Bone marrow (tissue), 2 donors: ENCODE measurements at regions not wholly inside any gene's neighbourhood (a gene's known extent, or its start where the extent isn't known, plus 50 kb on each side); places are given as distances from the start of the nearest gene placed in this dataset.

Source experiments
- DNase-seq, 2 donors: peaks; one replicate each; lab custom pipeline; 2025; lab: John Stamatoyannopoulos, UW

DNA sequence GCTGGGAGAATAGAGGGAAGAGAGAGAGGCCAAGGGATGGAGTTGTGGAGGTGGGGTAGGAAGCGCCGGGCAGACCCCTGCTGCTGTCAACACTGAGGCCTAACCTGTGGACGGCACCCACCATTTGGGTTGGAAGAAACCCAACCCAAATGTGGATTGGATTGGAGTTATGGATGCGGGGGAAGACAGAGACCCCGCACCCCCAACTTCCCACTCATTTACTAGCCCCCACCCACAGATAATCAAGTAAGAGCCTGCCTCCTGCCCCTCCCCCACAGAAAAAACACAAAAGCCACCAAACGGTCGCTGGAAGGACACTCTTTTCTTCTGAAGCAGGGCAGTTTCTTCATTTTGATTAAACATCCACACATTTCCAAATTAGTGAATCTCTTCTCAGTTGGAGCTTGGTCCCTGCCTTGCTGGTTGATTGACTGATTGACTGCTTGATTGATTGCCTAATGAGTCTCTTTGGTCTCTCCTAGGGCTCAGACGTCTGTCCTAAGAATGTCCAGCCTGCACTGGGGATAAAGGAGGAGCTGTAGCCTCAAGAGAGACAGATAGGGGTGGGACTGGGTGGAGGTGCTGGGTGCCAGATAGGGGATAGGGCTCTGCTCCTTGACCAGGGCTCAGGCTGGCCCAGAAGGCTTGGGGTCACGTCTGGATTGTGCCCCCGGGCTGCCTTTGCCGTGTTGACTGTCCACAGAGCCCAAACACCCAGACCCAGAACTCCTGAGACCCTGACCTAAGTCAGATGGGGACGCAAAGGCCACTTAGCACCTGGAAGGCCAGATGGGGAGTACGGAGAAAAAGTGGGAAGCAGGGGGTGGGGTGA is 74.9 kb upstream of the FOXP4 start:
- no peak for DNase-seq

DNA sequence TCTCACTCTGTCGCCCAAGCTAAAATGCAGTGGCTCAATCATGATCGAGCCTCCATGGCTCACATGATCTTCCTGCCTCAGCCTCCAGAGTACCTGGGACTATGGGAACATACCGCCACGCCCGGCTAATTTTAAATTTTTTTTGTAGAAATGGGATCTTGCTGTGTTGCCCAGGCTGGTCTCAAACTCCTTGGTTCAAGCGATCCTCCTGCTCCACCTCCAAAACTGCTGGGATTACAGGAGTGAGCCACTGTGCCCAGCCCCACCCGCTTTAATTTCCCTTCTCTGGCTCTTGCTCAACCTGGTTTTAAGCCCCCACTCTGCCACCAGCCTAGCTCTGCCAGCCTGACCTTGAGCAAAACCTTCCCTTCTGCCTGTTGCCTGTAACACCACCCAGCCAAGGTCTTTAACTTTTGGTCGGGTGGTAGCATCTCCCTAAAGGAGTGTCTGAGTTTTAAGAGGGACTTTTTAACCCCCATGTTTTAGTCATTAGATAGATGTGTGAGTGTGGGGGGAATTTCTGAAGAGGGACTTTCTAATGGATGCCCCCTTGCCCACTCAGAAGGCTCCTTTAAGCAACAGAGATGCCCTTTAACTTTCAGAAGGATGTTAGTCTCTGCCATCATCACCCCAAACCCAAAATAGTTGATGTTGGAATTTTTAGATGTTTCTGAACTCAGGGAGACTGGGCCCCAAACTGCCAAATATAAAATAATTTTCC is 71.8 kb upstream of the FOXP4 start:
- no peak for DNase-seq

DNA sequence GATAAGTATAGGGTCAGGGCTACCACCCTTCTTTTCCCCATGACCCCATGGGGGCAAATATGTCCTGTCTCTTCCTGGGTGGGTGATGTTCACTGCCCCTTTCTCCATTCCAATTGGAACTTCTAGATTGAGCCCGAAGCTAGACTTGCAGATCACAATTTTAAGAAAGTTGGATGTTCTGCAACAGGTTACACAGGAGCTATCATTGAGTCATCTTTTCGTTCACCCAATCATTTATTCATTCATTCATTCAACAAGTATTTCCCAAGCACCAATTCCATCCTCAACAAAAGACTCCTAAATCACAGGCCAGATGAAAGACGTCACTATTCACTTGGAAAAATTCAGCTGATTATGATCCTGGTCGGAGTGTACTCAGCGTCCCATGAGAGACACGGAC is 71.0 kb upstream of the FOXP4 start:
- DNase-seq: no peak

DNA sequence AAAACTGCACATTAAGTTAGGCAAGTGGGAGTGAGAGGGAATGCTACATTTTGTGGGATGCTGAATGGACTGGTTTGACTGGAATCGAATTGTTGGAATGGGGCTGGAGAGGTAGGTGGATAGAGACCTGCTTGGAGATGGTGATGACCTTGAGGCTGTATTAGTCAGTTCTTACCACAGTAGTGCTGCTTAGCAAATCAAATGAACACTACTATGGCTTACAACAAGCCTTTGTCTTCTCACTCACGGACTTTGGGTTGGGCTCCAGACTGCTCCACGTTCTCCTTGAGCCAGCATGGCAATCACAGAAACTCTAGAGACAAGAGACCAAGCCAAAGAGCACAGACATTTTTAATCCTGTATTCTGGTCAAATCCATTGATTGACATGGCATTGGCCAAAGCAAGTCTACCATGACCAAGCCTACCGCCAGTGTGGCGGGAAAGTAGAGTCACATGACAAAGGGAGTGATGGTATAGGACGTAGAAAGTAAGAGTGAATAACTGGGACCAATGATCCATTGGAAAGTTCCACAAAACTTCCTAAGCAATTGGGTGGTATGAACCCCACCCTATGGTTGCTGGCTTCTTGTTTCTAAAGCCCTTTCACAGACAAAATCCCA is 70.3 kb upstream of the FOXP4 start:
- DNase-seq: no peak

DNA sequence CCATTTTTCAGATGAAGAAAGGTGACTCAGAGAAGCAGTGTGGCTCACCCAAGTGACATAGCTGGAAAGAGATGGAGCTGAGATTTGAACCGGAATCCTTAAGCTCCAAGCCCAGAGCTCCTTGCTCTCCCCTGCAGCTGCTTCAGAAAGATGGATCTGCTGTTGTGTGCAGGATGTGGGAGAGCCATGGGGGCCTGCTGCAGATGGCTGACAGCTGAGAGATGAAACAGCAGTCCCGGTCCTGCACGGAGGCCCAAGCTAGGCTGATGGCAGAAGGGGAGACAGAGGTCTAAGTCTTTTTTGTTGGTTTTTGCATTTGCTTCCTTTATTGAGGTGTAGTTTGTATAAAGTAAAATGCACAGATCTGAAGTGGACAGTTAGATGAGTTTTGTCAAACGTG is 69.8 kb upstream of the FOXP4 start:
- DNase-seq: no peak

DNA sequence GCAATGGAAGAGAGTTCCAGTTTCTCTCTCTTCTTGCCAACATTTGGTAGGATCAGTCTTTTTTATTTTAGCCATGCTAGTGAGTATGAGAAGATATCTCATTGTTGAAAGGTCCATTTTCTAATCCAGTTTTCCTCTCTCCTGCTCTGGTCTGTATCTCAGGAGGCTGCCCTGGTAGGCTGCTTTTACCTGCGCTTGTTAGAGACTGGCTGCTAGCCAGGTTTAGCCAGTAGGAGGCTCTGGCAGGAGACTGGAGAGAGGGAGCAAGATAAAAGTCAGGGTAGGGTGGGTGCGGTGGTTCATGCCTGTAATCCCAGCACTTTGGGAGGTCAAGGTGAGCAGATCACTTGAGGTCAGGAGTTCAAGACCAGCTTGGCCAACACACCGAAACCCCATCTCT is 68.6 kb upstream of the FOXP4 start:
- DNase-seq: no peak

DNA sequence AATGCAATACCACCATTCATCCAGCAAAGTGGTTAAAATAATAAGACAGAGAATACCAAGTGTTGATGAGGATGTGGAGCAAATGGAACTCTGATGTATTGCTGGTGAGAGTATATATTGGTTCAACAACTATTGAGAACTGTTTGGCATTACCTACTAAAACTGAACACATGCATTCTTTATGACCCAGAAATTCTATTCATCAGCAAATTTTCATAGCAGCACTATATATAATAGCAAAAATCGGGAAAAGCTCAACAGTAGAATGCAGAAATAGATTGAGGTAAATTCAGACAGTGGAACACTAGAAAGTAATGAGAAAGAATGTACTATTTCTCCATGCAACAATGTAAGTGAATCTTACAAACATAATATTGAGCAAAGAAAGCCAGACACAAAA is 62.2 kb upstream of the FOXP4 start:
- DNase-seq: no peak

DNA sequence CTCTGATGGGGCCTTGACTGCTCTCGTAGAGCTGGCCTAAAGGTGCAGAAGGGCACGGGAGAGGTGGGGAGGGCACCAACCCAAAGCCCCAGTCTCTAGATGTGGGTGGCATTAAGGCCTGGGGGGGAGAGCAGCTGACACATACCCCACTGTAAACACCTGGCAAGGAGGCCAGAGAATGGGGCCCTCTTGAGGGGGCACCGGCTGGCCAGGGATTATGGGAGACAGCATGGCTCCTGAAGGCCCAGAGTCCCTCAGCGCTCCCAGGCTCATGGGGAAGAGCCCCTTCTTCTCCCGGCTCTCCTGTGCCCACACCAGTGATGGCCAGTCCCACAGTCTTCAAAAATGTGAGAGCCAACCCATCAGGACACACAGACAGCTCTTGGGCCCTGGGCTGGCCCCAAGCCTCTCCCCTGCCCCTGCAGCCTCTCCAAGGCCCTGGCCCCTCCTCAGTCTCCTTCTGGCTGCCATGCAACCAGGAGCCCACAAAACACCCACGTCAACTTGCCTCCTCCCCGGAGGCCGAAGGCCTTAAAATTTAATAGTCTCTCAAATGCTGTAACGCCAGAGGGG is 58.2 kb upstream of the FOXP4 start:
- DNase-seq: no peak

DNA sequence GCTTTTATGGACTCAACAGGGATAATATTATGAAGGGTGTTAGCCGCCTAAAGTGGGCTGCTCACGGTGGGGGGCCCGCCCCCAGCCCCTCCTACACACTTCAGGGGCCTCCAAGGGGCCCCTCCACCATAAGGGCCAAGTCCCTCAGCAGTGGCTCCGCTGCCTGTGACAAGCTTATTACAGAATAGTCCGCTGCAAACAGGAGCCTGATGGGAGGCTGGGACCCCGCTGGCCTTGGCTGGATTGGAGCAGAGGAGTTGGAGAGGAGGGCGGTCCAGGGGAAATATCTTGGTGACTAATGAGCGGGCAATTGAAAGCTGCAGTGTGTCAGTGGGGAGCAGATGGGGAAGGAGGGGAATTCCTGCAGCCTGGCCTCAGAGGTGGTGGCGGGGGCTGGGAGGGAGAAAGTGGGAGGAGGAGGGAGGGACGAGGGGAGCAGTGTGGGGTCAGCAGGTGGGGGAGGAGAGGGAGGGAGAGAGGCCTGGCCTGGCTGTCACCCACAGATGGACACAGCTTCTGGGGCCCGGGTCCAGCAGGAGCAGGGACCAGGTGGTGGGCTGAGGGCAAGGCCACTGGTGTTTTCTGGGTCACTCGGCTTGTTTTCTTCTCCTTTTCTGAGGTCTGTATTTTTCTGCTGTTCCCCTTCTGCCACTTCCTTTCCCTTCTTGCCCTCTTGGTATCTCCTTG is 57.6 kb upstream of the FOXP4 start:
- no peak for DNase-seq

DNA sequence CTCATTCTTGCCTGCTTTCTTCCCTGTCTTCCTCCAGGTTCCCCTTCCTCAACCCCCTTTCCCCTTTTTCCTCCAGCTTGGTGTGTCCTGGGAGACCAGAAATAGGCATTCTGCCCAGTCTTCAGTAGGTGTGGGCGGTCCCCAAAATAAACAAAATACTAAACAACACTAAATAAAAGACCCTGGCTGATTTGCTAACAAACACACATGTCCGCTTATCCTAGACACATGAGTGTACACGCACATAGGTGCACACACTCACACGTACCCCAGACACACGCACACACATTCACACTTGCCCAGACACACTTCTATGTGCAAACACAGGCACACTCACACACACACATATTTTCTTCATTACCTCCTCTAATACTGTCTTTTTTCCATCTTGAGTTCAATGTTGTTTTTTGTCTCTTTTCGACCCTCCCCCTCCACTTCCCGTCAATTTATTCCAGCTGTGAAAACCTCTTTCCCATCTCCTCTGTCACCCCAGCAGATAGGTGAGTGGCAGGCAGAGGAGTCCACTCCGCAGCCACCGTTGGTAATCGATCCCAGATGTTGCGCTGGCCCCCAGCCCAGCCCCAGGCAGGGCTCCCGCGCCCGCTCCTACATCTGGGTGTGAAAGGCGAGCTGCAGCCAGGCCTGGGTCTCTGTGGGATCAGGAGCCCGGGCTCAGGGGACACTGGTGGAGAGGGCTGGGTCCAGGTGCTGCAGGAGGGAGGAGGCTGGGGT is 56.9 kb upstream of the FOXP4 start:
- no peak for DNase-seq

DNA sequence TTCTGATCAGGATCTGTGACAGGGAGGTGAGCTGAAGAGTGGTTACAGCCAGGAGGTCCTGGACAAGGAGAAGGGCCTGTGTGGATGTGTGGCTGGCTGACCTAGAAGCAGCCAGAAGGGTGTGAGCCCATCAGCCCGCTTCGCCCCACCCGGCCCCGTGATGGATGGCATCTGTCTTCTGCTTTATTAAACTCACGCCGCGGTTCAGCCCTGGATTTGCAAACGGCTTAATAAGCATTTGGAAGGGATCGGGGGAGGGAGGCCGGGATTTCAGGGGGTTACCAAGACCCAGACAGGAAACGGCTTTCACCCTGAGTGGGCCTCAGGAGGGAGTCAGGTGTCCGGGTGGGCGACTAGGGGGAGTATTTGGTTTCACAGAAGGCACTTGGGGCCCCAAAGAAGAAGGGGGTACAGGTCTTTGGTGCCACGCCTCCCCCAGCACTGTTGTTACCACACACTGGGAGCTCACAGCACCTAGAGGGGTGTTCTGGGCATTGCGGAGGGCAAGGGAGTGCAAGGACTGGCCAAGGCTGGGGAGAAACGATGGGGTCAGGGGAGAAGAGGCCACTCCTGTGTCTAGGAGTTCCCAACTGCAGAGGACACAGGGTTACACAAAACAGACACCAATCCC is 53.8 kb upstream of the FOXP4 start:
- no peak for DNase-seq

DNA sequence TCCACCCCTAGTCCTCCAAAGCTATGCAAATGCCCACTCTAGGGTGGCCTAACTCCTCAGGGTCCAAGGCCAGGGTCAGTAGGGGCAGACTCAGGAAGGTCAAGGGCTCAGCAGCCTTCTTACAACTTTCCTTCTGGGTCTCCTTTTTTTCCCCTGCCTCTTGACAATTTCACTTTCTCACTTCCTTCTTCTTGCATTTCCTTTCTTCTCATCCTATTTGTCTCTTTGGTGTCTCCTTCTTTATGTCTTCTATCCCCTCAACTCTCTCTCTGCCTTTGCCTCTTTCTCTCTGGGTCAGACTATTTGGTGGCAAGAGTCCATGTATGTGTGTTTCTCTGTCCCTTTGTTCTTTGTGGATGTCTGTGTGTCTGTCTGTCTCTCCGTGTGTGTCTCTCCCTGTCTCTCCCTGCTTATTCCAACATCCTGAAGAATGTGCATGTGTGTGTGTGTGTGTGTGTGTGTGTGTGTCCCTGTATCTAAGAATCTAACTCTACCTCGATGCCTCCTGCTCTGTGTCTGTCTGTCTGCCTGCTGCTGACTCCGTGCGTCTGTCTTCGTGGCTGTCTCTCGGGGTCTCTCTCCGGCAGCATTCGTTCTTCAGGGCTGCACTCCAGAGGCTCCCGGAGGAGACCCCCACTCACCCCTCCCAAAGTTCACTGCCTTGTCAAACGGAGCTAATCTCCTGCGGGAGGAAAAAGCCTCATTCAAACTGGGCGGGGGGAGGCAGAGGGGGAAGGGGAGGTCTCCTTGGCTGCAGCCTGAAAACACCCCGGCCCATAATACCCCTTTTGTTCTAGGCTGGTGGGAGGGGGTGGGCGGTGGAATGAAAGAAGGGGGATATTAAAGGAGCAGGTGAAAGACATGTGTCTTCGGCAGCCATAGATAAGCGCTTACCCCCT is 51.7 kb upstream of the FOXP4 start:
- DNase-seq: no peak
